ENCODE measurements at regions not wholly inside any gene's neighbourhood (a gene's known extent, or its start where the extent isn't known, plus 50 kb on each side); places are given as distances from the start of the nearest gene placed in this dataset.

GRCh38 chrX:43514820-43515219, 141.3 kb upstream of the MAOA start:
- Histone ChIP-seq H3K4ac (ENCODE audit: low read length) (no peak overlapping the region), H2BK15ac (ENCODE audit: low read length) (no peak overlapping the region), H2BK12ac (ENCODE audit: low read length) (no peak overlapping the region), H4K91ac (ENCODE audit: low read depth, low read length, poor library complexity) (no peak overlapping the region), H2AFZ (ENCODE audit: low read length) (no peak overlapping the region), H3K23ac (ENCODE audit: low read depth, low read length, poor library complexity) (no peak overlapping the region), H3K27me3 (ENCODE audit: control insufficient read depth in 3 of 3, insufficient read depth in 3 of 3, low read depth in 1 of 3, low read length in 3 of 3) (no peaks in the 10 kb centered on the region), H3K4me3 (ENCODE audit: low read length in 2 of 2) (no peak overlapping the region), H4K8ac (ENCODE audit: low read depth, low read length) (no peak overlapping the region), H3K4me1 (ENCODE audit: control insufficient read depth in 2 of 2, insufficient read depth in 1 of 2, low read depth in 1 of 2, low read length in 2 of 2) (no peaks in the 10 kb centered on the region), H3K9ac (ENCODE audit: low read depth, low read length, poor library complexity) (no peak overlapping the region), H3K36me3 (replicated peaks in 1 of 2; ENCODE audit: control insufficient read depth in 2 of 2, insufficient read depth in 2 of 2, low read length in 2 of 2) (no peaks in the 10 kb centered on the region), H3K9me3 (replicated peaks in 1 of 2; ENCODE audit: control insufficient read depth in 2 of 2, insufficient read depth in 1 of 2, low read depth in 1 of 2, low read length in 2 of 2) (no peaks in the 10 kb centered on the region), H2BK5ac (ENCODE audit: low read length) (no peak overlapping the region), H3K18ac (ENCODE audit: low read length) (no peak overlapping the region), H3K14ac (ENCODE audit: low read length) (no peak overlapping the region), H3K27ac (replicated peaks; ENCODE audit: low read length) (no peak overlapping the region), H3K4me2 (ENCODE audit: insufficient read depth, low read length, poor library complexity, severe bottlenecking) (no peak overlapping the region), H2AK5ac (ENCODE audit: low read depth, low read length) (no peak overlapping the region), H3K79me1 (ENCODE audit: low read depth, low read length) (no peaks in the 10 kb centered on the region), H2BK120ac (ENCODE audit: low read depth, low read length) (no peak overlapping the region)
- no CpG with 5 or more reads among the region's 1 CpG for WGBS, 2 donors (ENCODE audit: extremely low coverage in 2 of 2, insufficient read length in 2 of 2, insufficient replicate concordance in 1 of 2)
- no peak for DNase-seq (ENCODE audit: low spot score)

DNA sequence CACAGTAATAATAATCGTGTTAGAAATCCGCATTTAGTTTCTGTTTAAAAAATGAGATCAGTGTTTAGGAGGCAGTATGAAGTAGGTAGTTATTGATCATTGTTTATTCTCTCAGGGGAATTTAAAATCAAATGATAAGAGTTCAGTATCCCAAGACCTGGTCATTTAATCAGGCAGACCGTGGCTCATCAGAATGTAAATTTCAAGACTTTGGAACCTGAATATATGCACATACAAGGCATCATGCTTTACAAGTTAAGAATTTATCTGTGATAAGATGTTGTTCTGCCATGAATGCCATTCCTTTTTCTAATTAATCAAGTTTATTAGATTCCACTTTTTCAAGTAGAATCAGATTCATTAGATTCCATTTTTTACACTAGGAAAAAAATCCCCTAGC, 133.5 kb upstream of the MAOA start:
- no peak overlapping the region for H2BK15ac ChIP-seq (ENCODE audit: low read length)
- H3K4me3 ChIP-seq (ENCODE audit: low read length in 2 of 2), result no peak overlapping the region
- no peak overlapping the region for H2AFZ ChIP-seq (ENCODE audit: low read length)
- no peak overlapping the region for H3K27ac ChIP-seq (replicated peaks; ENCODE audit: low read length)
- H3K36me3 ChIP-seq (replicated peaks in 1 of 2; ENCODE audit: control insufficient read depth in 2 of 2, insufficient read depth in 2 of 2, low read length in 2 of 2), result no peaks in the 10 kb centered on the region
- H3K9me3 ChIP-seq (replicated peaks in 1 of 2; ENCODE audit: control insufficient read depth in 2 of 2, insufficient read depth in 1 of 2, low read depth in 1 of 2, low read length in 2 of 2), result no peaks in the 10 kb centered on the region
- no peak overlapping the region for H3K4ac ChIP-seq (ENCODE audit: low read length)
- no peak overlapping the region for H2BK5ac ChIP-seq (ENCODE audit: low read length)
- no peak overlapping the region for H2AK5ac ChIP-seq (ENCODE audit: low read depth, low read length)
- no peak overlapping the region for H4K8ac ChIP-seq (ENCODE audit: low read depth, low read length)
- no peaks in the 10 kb centered on the region for H3K4me1 ChIP-seq (ENCODE audit: control insufficient read depth in 2 of 2, insufficient read depth in 1 of 2, low read depth in 1 of 2, low read length in 2 of 2)
- H4K91ac ChIP-seq (ENCODE audit: low read depth, low read length, poor library complexity), result no peak overlapping the region
- H2BK12ac ChIP-seq (ENCODE audit: low read length), result no peak overlapping the region
- H3K27me3 ChIP-seq (ENCODE audit: control insufficient read depth in 3 of 3, insufficient read depth in 3 of 3, low read depth in 1 of 3, low read length in 3 of 3), result peaks cover 0 to 6% (median 0%) of the 10 kb centered on the region in 3 experiments
- no peak overlapping the region for H3K23ac ChIP-seq (ENCODE audit: low read depth, low read length, poor library complexity)
- H3K79me1 ChIP-seq (ENCODE audit: low read depth, low read length), result no peaks in the 10 kb centered on the region
- no peak overlapping the region for H3K4me2 ChIP-seq (ENCODE audit: insufficient read depth, low read length, poor library complexity, severe bottlenecking)
- no peak overlapping the region for H3K9ac ChIP-seq (ENCODE audit: low read depth, low read length, poor library complexity)
- H3K14ac ChIP-seq (ENCODE audit: low read length), result no peak overlapping the region
- H3K18ac ChIP-seq (ENCODE audit: low read length), result no peak overlapping the region
- WGBS, 2 donors (ENCODE audit: extremely low coverage in 2 of 2, insufficient read length in 2 of 2, insufficient replicate concordance in 1 of 2), result no CpG with 5 or more reads among the region's 3 CpGs
- no peak for DNase-seq (ENCODE audit: low spot score)
- H2BK120ac ChIP-seq (ENCODE audit: low read depth, low read length), result no peak overlapping the region

DNA sequence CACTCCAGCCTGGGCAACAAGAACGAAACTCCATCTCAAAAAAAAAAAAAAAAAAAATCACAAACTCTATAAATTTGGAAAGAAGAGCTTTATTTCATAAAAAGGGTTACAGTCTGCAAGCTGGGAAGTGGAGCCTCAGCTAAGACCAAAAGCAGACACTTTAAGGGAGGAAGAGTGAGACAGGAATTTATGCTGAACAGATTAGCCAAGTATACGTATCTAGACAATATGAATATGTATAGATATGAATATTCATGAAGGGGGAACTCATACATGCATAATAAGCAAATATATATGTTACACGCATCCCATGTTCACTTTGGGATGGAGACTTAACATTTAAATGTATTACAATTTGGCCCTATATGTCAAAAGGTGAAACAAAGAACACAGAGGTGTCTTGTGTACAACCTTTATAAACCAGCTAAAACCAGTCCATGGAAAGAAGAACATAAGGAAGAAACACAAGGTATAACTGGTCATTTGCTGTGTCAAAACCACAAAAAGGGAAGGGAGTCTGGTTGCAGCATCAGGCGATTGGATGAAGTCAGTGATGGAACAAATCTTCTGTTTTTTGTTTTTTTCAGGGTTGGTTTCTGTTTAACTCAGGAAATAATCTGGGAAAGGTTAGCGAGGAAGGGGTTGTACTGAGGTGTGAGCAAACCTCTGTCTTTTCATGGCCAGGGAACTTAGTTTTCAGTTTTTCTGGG, 130.0 kb upstream of the MAOA start:
- Histone ChIP-seq H3K4ac (ENCODE audit: low read length) (no peak overlapping the region), H3K27ac (replicated peaks; ENCODE audit: low read length) (no peak overlapping the region), H3K36me3 (replicated peaks in 1 of 2; ENCODE audit: control insufficient read depth in 2 of 2, insufficient read depth in 2 of 2, low read length in 2 of 2) (no peaks in the 10 kb centered on the region), H2BK120ac (ENCODE audit: low read depth, low read length) (no peak overlapping the region), H3K9me3 (replicated peaks in 1 of 2; ENCODE audit: control insufficient read depth in 2 of 2, insufficient read depth in 1 of 2, low read depth in 1 of 2, low read length in 2 of 2) (no peaks in the 10 kb centered on the region), H2AK5ac (ENCODE audit: low read depth, low read length) (no peak overlapping the region), H3K9ac (ENCODE audit: low read depth, low read length, poor library complexity) (no peak overlapping the region), H4K91ac (ENCODE audit: low read depth, low read length, poor library complexity) (no peak overlapping the region), H3K27me3 (ENCODE audit: control insufficient read depth in 3 of 3, insufficient read depth in 3 of 3, low read depth in 1 of 3, low read length in 3 of 3) (peaks cover 0 to 6% (median 0%) of the 10 kb centered on the region in 3 experiments), H3K23ac (ENCODE audit: low read depth, low read length, poor library complexity) (no peak overlapping the region), H3K18ac (ENCODE audit: low read length) (no peak overlapping the region), H3K4me1 (ENCODE audit: control insufficient read depth in 2 of 2, insufficient read depth in 1 of 2, low read depth in 1 of 2, low read length in 2 of 2) (no peaks in the 10 kb centered on the region), H4K8ac (ENCODE audit: low read depth, low read length) (no peak overlapping the region), H2BK15ac (ENCODE audit: low read length) (no peak overlapping the region), H2AFZ (ENCODE audit: low read length) (no peak overlapping the region), H3K79me1 (ENCODE audit: low read depth, low read length) (no peaks in the 10 kb centered on the region), H3K14ac (ENCODE audit: low read length) (no peak overlapping the region), H3K4me2 (ENCODE audit: insufficient read depth, low read length, poor library complexity, severe bottlenecking) (no peak overlapping the region), H2BK12ac (ENCODE audit: low read length) (no peak overlapping the region), H3K4me3 (ENCODE audit: low read length in 2 of 2) (no peak overlapping the region), H2BK5ac (ENCODE audit: low read length) (no peak overlapping the region)
- WGBS, 2 donors (ENCODE audit: extremely low coverage in 2 of 2, insufficient read length in 2 of 2, insufficient replicate concordance in 1 of 2), result no CpG with 5 or more reads among the region's 5 CpGs
- no peak for DNase-seq (ENCODE audit: low spot score)

DNA sequence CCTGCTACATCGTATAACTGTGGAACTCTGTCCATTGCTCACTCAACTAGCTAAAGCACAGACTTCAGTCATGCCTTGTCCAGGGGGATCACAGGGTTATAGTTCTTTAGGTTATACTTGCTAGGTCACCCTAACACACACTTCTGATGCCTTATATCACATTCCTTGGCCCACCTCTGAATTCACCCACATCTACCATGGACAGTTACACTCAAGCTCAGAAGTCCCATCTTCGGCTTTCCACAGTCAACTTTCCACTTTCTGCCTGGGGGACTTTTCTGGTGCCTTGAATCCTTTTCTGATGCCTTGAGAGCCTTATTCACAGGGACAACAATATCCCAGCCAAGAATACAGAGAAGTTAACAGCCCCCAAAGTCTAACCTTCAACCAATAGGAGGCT, 129.2 kb upstream of the MAOA start:
- Histone ChIP-seq H3K79me1 (ENCODE audit: low read depth, low read length) (no peaks in the 10 kb centered on the region), H2BK12ac (ENCODE audit: low read length) (no peak overlapping the region), H2AFZ (ENCODE audit: low read length) (no peak overlapping the region), H2BK5ac (ENCODE audit: low read length) (no peak overlapping the region), H4K91ac (ENCODE audit: low read depth, low read length, poor library complexity) (no peak overlapping the region), H2BK120ac (ENCODE audit: low read depth, low read length) (no peak overlapping the region), H2BK15ac (ENCODE audit: low read length) (no peak overlapping the region), H3K23ac (ENCODE audit: low read depth, low read length, poor library complexity) (no peak overlapping the region), H4K8ac (ENCODE audit: low read depth, low read length) (no peak overlapping the region), H3K4me2 (ENCODE audit: insufficient read depth, low read length, poor library complexity, severe bottlenecking) (no peak overlapping the region), H3K9ac (ENCODE audit: low read depth, low read length, poor library complexity) (no peak overlapping the region), H3K27me3 (ENCODE audit: control insufficient read depth in 3 of 3, insufficient read depth in 3 of 3, low read depth in 1 of 3, low read length in 3 of 3) (peaks cover 0 to 6% (median 0%) of the 10 kb centered on the region in 3 experiments), H3K4me1 (ENCODE audit: control insufficient read depth in 2 of 2, insufficient read depth in 1 of 2, low read depth in 1 of 2, low read length in 2 of 2) (no peaks in the 10 kb centered on the region), H3K9me3 (replicated peaks in 1 of 2; ENCODE audit: control insufficient read depth in 2 of 2, insufficient read depth in 1 of 2, low read depth in 1 of 2, low read length in 2 of 2) (no peaks in the 10 kb centered on the region), H3K4me3 (ENCODE audit: low read length in 2 of 2) (no peak overlapping the region), H2AK5ac (ENCODE audit: low read depth, low read length) (no peak overlapping the region), H3K18ac (ENCODE audit: low read length) (no peak overlapping the region), H3K36me3 (replicated peaks in 1 of 2; ENCODE audit: control insufficient read depth in 2 of 2, insufficient read depth in 2 of 2, low read length in 2 of 2) (no peaks in the 10 kb centered on the region), H3K4ac (ENCODE audit: low read length) (no peak overlapping the region), H3K27ac (replicated peaks; ENCODE audit: low read length) (no peak overlapping the region), H3K14ac (ENCODE audit: low read length) (no peak overlapping the region)
- DNase-seq (ENCODE audit: low spot score), result no peak
- no CpG with 5 or more reads among the region's 2 CpGs for WGBS, 2 donors (ENCODE audit: extremely low coverage in 2 of 2, insufficient read length in 2 of 2, insufficient replicate concordance in 1 of 2)
